GM19193 (cell line): ENCODE measurements at regions not wholly inside any gene's neighbourhood (a gene's known extent, or its start where the extent isn't known, plus 50 kb on each side); places are given as distances from the start of the nearest gene placed in this dataset.

ENCODE experiments used
- POLR2A ChIP-seq: IDR thresholded peaks from 4 replicates; pipeline ENCODE4 v1.6.1; 2011; ENCODE audit not compliant: insufficient read depth, insufficient read length; ENCODE audit errors: extremely low read depth

DNA sequence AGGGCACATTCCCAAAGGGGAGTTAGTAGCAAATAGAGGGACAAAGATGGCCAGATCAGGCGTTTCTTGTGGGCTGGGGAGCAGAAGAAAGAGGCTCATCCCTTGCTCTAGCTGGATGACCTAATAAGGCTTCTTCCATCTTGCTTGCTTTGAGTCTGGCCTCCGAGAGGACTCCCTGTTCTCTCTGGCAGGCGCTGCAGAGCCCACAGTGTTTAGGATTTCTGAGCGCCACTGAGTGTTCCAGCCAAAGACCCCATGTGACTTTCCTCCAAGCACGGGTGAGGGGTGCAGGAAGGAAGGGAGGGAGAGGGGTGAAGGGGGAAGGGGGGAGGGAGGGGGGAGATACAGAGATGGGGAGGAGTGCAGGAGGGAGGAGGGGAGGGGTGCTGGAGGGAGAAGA is 203.8 kb upstream of the SVIL start:
- TF ChIP-seq POLR2A: no peak

DNA sequence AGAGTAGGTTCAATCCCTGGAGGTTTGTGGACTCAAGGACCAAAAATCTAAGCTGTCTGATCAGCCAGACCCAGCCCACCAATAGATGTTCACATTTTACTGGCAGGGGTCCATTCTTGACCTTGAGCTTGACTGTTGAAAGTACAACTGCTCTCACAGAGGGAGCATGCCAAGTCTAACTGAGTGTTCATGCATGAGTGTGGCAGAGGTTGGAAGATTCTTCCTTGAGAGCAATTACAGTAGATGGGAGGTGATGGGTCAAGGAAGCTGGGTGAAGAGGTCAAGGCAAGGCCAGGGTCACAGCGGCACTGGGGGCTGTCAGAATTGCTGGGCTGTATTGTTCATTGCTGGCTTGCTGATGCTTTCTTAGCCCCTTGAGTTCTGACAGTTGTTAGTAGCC is 202.8 kb upstream of the SVIL start:
- no peak for TF ChIP-seq POLR2A

GRCh38 chr10:29836396-29836795 is 201.6 kb upstream of the SVIL start:
- TF ChIP-seq POLR2A: no peak

DNA sequence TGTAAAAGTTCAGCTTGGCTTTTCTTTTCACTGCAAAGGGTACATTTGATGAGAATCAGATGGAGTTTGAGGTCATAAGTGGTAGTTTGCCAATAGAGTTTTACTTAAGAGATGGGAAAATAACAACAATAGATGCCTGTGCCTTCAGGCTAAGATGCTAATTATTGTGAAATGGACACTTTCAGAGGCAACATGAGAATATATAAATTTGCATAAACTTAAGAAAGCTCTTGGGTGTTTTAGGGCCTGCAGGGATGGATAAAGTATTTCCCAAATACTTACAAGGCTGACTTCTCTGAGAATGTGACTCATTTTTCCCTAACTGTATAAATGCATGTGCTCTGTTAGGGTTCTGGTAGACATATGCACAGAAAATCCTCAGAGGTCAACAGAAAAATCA is 200.3 kb upstream of the SVIL start:
- TF ChIP-seq POLR2A: no peak

- no peak for TF ChIP-seq POLR2A
Measured at GRCh38 chr10:29830531-29831512, 196.1 kb upstream of the SVIL start.

GRCh38 chr10:29829776-29830175 is 195.0 kb upstream of the SVIL start:
- no peak for TF ChIP-seq POLR2A

DNA sequence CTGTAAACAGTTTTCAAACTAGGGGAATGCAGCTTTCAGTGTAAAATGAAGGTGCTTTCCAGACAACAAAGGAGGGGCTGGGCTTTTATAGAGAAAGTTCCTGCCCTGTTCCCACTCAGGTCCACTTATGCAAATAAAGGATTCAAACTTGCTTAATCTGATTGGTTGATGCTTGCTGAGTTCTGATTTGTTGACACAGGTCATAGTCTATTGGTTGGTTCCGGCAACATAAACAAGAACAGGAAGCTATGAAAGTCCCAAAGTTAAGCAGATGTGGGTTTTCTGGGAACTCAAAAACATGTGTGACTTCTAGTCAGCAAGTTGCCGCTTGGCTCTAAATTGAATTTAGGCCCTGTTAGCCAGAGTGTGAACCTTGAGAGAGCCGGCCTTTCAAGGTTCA is 194.2 kb upstream of the SVIL start:
- TF ChIP-seq POLR2A: no peak

DNA sequence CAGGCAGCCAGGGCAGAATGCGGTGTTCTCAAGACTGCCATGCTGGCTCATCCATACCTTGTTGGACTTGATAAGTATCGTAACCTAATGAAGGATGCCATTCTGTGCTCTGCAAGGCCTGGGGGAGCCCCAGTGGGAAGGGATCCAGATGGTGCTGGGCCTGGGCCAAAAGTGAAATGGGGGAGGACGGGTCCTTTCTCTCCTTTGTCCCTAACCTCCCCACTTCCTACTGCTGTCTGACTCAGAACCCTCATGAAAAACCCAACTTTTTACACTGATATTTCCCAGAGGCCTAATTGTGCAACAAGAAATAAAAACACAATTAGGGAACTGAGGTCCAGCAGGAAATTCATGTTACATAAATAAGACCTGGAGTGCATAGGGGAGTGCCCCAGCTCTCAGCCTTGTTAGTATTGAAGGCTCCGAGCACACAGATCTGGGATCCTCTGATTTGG is 193.7 kb upstream of the SVIL start:
- no peak for TF ChIP-seq POLR2A

- TF ChIP-seq POLR2A: no peak
Measured at GRCh38 chr10:29827512-29827911, 192.7 kb upstream of the SVIL start.

DNA sequence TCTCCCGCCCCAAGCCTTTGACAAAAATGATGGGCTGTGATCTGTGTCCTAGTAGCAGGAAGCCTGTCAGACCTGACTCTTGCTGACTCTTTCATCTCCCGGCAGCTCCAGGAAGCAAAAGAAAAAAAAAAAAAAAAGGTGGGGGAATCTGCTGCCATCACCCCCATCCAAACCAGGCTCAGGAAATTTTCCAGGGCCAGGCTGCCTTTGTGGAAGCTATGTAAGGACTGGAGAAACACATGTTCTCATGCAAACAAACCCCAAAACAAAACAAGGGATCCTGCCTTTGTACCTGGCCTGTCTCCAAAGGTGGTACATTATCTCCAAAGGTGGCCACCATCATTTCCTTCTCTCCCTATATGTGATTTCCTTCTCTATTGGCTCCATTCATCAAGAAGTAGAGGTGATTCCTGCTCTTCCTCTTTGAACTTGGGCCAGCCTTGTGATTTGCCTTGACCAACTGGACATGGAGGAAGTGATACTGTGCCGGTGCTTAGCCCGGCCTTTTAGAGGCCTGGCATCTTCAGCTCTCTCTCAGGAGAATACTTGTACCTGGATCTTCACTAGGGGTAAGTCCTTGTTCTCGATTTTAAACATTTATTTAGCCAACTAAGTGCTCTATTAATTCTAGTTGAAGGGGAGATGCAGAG is 192.2 kb upstream of the SVIL start:
- TF ChIP-seq POLR2A: no peak

DNA sequence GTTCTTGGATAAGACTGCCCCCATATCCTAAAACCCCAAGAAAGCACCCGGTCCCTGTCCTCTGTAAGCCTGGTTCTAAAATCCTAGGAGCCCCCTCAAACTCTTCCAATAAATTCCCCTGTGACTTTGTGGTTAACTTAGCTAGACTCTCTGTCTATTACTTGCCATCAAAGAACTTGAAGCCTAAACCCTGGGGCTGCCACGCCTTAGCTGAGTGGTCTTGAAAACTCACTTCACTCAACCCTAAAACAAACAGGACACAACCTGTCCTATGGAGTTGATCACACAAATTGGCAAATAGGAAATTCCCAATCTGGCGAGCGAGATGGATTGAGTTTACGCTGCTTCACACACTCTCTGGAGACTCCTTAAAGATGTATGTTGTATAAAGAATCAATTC is 191.4 kb upstream of the SVIL start:
- TF ChIP-seq POLR2A: no peak

GRCh38 chr10:29823553-29824080 is 188.8 kb upstream of the SVIL start:
- TF ChIP-seq POLR2A: no peak

- TF ChIP-seq POLR2A: no peak
Measured at GRCh38 chr10:29820890-29821461, 186.2 kb upstream of the SVIL start.

DNA sequence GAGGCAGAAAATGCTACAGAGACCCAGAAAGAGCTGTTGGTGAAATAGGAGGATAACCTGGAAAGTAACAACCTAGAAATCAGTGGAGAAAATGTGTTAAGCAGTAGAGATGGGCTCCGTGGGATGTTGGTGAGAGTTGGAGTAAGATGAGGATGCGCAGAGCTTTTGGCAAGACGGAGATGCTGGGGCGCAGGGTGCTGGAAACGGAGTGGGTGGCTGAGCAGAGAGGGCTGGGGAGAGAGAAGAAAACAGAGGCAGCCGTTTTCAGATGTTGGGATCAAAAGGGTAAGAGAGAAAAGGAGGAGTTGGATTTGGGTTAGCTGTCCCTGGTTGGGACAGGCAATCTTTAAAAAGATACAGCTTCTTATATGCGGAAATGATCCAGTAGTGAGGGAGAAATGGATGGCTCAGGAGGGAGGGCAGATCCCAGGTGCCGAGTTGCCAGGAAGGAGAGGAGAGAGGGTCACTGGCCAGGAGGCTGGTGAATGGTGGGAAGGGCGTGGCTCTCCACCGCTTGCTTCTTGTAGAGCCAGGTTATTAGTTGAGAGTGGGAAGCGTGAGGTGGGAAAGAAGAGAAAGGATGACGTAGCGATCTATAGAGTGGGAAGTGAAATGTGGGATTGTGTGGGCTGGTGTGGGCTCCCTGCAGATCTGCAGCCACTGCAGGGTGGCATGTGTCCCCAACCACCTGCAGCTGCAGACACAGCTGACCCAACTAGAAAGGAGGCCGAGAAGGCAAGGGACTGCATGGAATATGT is 182.2 kb upstream of the SVIL start:
- no peak for TF ChIP-seq POLR2A

DNA sequence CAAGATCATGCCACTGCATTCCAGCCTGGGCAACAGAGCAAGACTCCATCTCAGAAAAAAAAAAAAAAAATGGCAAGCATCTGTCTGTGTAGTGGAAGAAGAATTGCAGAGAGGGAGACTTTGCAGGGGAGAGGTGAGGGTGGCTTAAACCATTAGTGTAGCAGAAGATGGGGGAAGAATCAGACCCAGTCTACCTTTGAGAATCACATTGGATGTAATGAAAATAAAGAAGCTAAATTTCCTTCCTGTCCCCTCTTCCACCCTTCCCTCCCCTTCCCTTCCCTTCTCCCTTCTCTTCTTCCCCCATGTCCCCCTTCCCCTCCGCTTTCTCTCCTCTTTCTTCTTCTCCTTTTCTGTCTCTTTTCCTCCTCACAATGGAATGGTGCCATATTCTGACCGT is 180.8 kb upstream of the SVIL start:
- TF ChIP-seq POLR2A: no peak

DNA sequence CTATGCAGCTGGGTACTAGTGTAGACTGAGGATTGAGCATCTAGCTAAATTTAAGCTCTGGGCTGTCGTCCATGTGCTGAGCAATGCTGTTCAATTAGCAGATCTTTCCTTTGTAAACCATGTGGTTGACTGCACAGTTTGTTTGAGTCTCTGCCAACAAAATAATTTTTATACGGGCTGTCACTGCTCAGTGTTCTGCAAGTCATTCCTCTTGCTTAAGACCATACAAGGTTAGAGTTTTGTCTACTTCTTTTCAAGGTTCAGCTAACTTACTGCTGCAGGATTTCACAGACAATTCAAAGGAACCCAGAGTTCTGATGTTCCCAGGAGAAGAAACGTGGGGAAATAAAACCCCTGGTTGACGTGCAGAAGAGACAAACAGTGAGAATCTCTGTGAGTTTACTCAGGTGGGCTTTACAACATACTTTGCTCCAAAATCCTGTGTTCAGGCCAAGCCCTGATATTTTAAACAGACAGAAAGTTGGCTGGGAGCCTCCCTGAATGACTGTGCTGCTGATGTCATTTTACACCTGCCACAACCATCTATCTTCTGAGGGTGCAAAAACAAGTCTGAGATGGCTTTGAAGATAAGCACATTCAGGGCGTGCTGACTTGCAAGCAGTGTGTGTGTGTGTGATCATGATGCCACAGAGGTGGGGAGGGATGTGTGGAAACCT is 177.1 kb upstream of the SVIL start:
- no peak for TF ChIP-seq POLR2A
